ENCODE measurements at regions not wholly inside any gene's neighbourhood (a gene's known extent, or its start where the extent isn't known, plus 50 kb on each side); places are given as distances from the start of the nearest gene placed in this dataset.

DNA sequence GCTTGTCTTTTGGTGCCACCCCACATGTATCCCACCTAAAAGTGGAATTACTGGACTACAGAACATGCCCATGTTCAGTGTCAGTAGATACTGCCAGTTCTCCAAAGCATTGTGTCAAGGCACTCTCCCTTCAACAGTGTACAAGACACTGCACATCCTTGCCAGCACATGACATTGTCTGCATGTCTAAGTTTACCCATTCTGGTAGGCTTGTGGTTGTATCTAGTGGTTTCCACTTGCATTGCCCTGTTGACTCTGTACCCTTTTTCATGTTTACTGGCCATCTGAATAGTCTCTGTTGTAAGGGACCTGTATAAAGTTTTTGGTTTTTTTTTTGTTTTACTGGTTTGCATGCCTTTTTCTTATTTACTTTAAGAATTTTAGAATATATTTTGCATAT is 222.4 kb upstream of the CNR1 start:
- no peak overlapping the region for H3K4me3 ChIP-seq (replicated peaks in 1 of 3; ENCODE audit: insufficient read depth in 1 of 3, low read depth in 2 of 3, low read length in 3 of 3)
- no peaks in the 10 kb centered on the region for H3K9me3 ChIP-seq (ENCODE audit: low read length)
- no peak for DNase-seq (ENCODE audit: low spot score)
- no peak overlapping the region for H3K4me2 ChIP-seq (ENCODE audit: low read depth, low read length)
- TF ChIP-seq HNF4A (CRISPR knock-in tag; IDR thresholded peaks at IDR 0.05) (no peak), HIVEP1 (CRISPR knock-in tag; IDR thresholded peaks at IDR 0.05) (no peak), REL (CRISPR knock-in tag; conservative IDR thresholded peaks at IDR 0.05) (no peak), ZSCAN31 (CRISPR knock-in tag; IDR thresholded peaks at IDR 0.05; ENCODE audit: low read depth) (no peak)
- ChIA-PET CTCF (ENCODE audit: low intra/inter-chr PET ratio, low total read pairs) (no interaction called here), POLR2A (no interaction called here)
- H3K27me3 ChIP-seq (ENCODE audit: control insufficient read depth in 1 of 2, insufficient read depth in 2 of 2, low read length in 2 of 2) = no peaks in the 10 kb centered on the region; a peak in 1 of 5 replicates
- intact Hi-C loops (cut with micrococcal nuclease; ENCODE audit: unreplicated experiment) (no loop called here), in situ Hi-C loops (cut with HindIII; ENCODE audit: extremely low pct_ligation_motif_present, low pct_unique_long_range_greater_than_20kb) (no loop called here)
- no peak overlapping the region for H2AFZ ChIP-seq (ENCODE audit: low read length)
- H3K36me3 ChIP-seq (replicated peaks in 1 of 2; ENCODE audit: control insufficient read depth in 1 of 2, insufficient read depth in 2 of 2, low read length in 2 of 2) = no peaks in the 10 kb centered on the region
- no peak for ATAC-seq
- no peaks in the 10 kb centered on the region for H3K79me2 ChIP-seq (ENCODE audit: insufficient read depth, low read length)
- H3K27ac ChIP-seq (ENCODE audit: extremely low read length, insufficient read depth, low read length) = no peak overlapping the region
- no peaks in the 10 kb centered on the region for H4K20me1 ChIP-seq (ENCODE audit: insufficient read depth, low read length)
- no peak for FAIRE-seq
- BruUV-seq (replicated peaks) = no TSS peak
- peaks cover 14% of the 10 kb centered on the region for H3K4me1 ChIP-seq (ENCODE audit: insufficient read depth, low read length)
- H3K9ac ChIP-seq (ENCODE audit: insufficient read depth, low read depth, low read length) = no peak overlapping the region

DNA sequence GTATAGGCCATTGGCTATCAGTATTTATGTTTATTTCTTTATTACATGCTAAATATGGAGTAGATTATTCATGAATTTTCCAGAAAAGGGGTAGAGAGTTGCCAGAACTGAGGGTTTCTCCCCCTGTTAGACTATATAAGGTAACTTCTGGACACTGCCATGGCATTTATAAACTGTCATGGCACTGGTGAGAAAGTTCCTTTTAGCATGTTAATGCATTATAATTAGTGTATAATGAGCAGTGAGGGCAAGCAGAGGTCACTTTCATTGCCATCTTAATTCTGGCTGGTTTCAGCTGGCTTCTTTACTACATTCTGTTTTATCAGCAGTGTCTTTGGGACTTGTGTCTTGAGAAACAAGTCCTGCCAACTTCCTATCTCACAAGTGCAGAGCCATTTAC is 220.0 kb upstream of the CNR1 start:
- H3K9me3 ChIP-seq (ENCODE audit: low read length) = no peaks in the 10 kb centered on the region
- no peak overlapping the region for H3K27ac ChIP-seq (ENCODE audit: extremely low read length, insufficient read depth, low read length)
- no peaks in the 10 kb centered on the region; a peak in 1 of 5 replicates for H3K27me3 ChIP-seq (ENCODE audit: control insufficient read depth in 1 of 2, insufficient read depth in 2 of 2, low read length in 2 of 2)
- H2AFZ ChIP-seq (ENCODE audit: low read length) = no peak overlapping the region
- no peak overlapping the region for H3K4me2 ChIP-seq (ENCODE audit: low read depth, low read length)
- peaks cover 10% of the 10 kb centered on the region for H3K4me1 ChIP-seq (ENCODE audit: insufficient read depth, low read length)
- FAIRE-seq (no peak), DNase-seq (ENCODE audit: low spot score) (no peak), ATAC-seq (no peak)
- no TSS peak for BruUV-seq (replicated peaks)
- ChIA-PET CTCF (ENCODE audit: low intra/inter-chr PET ratio, low total read pairs) (no interaction called here), POLR2A (no interaction called here)
- H3K4me3 ChIP-seq (replicated peaks in 1 of 3; ENCODE audit: insufficient read depth in 1 of 3, low read depth in 2 of 3, low read length in 3 of 3) = no peak overlapping the region
- in situ Hi-C loops (cut with HindIII; ENCODE audit: extremely low pct_ligation_motif_present, low pct_unique_long_range_greater_than_20kb) (no loop called here), intact Hi-C loops (cut with micrococcal nuclease; ENCODE audit: unreplicated experiment) (no loop called here)
- H4K20me1 ChIP-seq (ENCODE audit: insufficient read depth, low read length) = no peaks in the 10 kb centered on the region
- no peak for TF ChIP-seq STAG1 (CRISPR knock-in tag; IDR thresholded peaks at IDR 0.05)
- no peak for TF ChIP-seq ZNF776 (CRISPR knock-in tag; IDR thresholded peaks at IDR 0.05)
- no peak for TF ChIP-seq ZNF124 (CRISPR knock-in tag; IDR thresholded peaks at IDR 0.05)
- H3K79me2 ChIP-seq (ENCODE audit: insufficient read depth, low read length) = no peaks in the 10 kb centered on the region
- H3K36me3 ChIP-seq (replicated peaks in 1 of 2; ENCODE audit: control insufficient read depth in 1 of 2, insufficient read depth in 2 of 2, low read length in 2 of 2) = no peaks in the 10 kb centered on the region
- H3K9ac ChIP-seq (ENCODE audit: insufficient read depth, low read depth, low read length) = no peak overlapping the region
